Endodermal cell (in vitro differentiated cells): ENCODE measurements at regions not wholly inside any gene's neighbourhood (a gene's known extent, or its start where the extent isn't known, plus 50 kb on each side); places are given as distances from the start of the nearest gene placed in this dataset.

Source experiments
- DNase-seq: peaks from one replicate; pipeline ENCODE4 v3.0.0-alpha.2; 2017
- H3K27ac ChIP-seq: 2 replicates; pipeline ENCODE4 v1.5.1; 2013; ENCODE audit warnings: mild to moderate bottlenecking, low read depth, low read length, moderate library complexity
- H3K27me3 ChIP-seq: 2 replicates; pipeline ENCODE4 v1.6.1; 2013; ENCODE audit warnings: mild to moderate bottlenecking, low read length, moderate library complexity; ENCODE audit not compliant: insufficient read depth, control insufficient read depth, poor library complexity, severe bottlenecking
- H3K36me3 ChIP-seq: 2 replicates; pipeline ENCODE4 v1.7.0; 2013; ENCODE audit warnings: mild to moderate bottlenecking, low read length, moderate library complexity; ENCODE audit not compliant: control insufficient read depth, insufficient read depth
- H3K4me1 ChIP-seq: one replicate; pipeline ENCODE4 v1.7.0; 2013; ENCODE audit warnings: low read length; ENCODE audit not compliant: control insufficient read depth, insufficient read depth
- H3K4me3 ChIP-seq: 2 replicates; pipeline ENCODE4 v1.5.1; 2013; ENCODE audit warnings: mild to moderate bottlenecking, low read length, moderate library complexity
- H3K9ac ChIP-seq: 2 replicates; pipeline ENCODE4 v1.6.1; 2013; ENCODE audit warnings: mild to moderate bottlenecking, low read length, moderate library complexity; ENCODE audit not compliant: poor library complexity, severe bottlenecking; ENCODE audit errors: extremely low read depth
- H3K9me3 ChIP-seq: 2 replicates; pipeline ENCODE4 v1.6.1; 2013; ENCODE audit warnings: mild to moderate bottlenecking, low read length, moderate library complexity; ENCODE audit not compliant: control insufficient read depth
- H3K27ac Mint-ChIP-seq: 2 replicates; pipeline ENCODE4 v1.8.0; 2020; ENCODE audit warnings: mixed read lengths
- H3K27me3 Mint-ChIP-seq: 2 replicates; pipeline ENCODE4 v1.8.0; 2021; ENCODE audit warnings: mild to moderate bottlenecking, mixed read lengths; ENCODE audit not compliant: insufficient read depth
- H3K36me3 Mint-ChIP-seq: 2 replicates; pipeline ENCODE4 v1.8.0; 2020; ENCODE audit warnings: low read depth, mixed read lengths
- H3K4me1 Mint-ChIP-seq: 2 replicates; pipeline ENCODE4 v1.8.0; 2020; ENCODE audit warnings: mixed read lengths
- H3K4me3 Mint-ChIP-seq: 2 replicates; pipeline ENCODE4 v1.8.0; 2020; ENCODE audit warnings: mild to moderate bottlenecking, moderate library complexity, mixed read lengths
- H3K9me3 Mint-ChIP-seq: 2 replicates; pipeline ENCODE4 v1.8.0; 2020; ENCODE audit warnings: mild to moderate bottlenecking, mixed read lengths
- CTCF ChIP-seq: fragments of 200-600 bp; sonication (generic); conservative IDR thresholded peaks from 2 replicates; pipeline ENCODE4 v1.5.0; 2021; ENCODE audit warnings: antibody characterized with exemption, mild to moderate bottlenecking
- WGBS, 2 experiments: methylation state at CpG; one replicate each; pipeline versions ENCODE4 v1.1.5 to v1.1.7; 2013; ENCODE audit warnings: missing lambda C conversion rate in 2 of 2, mixed read lengths in 1 of 2; ENCODE audit not compliant: insufficient coverage in 1 of 2, insufficient read length in 1 of 2; 5-methylcytosine and 5-hydroxymethylcytosine counted together

GRCh38 chr4:165799384-165799815 lies 73.6 kb upstream of the TLL1 start:
- Mint-ChIP-seq H3K4me1 (no peaks in the 10 kb centered on the region), H3K27ac (no peak overlapping the region), H3K36me3 (no peaks in the 10 kb centered on the region), H3K9me3 (peaks cover 7% of the 10 kb centered on the region), H3K27me3 (no peaks in the 10 kb centered on the region), H3K4me3 (no peak overlapping the region)
- Histone ChIP-seq H3K9me3 (no peaks in the 10 kb centered on the region), H3K36me3 (no peaks in the 10 kb centered on the region), H3K9ac (no peak overlapping the region), H3K27me3 (no peaks in the 10 kb centered on the region), H3K27ac (no peak overlapping the region), H3K4me1 (no peaks in the 10 kb centered on the region), H3K4me3 (no peak overlapping the region)
- TF ChIP-seq CTCF: no peak
- WGBS, 2 experiments: 86 to 92% methylated on average over 11 to 28 of the region's 28 CpGs
- DNase-seq: no peak

- H3K27ac Mint-ChIP-seq: no peak overlapping the region
- WGBS, 2 experiments: 100% methylated on average over 2 of the region's 2 CpGs; no CpG with 5 or more reads in 1 of the 2 experiments
- no peaks in the 10 kb centered on the region for H3K4me1 Mint-ChIP-seq
- Histone ChIP-seq H3K27ac (no peak overlapping the region), H3K9ac (no peak overlapping the region), H3K9me3 (no peaks in the 10 kb centered on the region), H3K36me3 (no peaks in the 10 kb centered on the region), H3K27me3 (no peaks in the 10 kb centered on the region), H3K4me3 (no peak overlapping the region), H3K4me1 (no peaks in the 10 kb centered on the region)
- H3K4me3 Mint-ChIP-seq: no peak overlapping the region
- no peaks in the 10 kb centered on the region for H3K27me3 Mint-ChIP-seq
- no peak for DNase-seq
- H3K9me3 Mint-ChIP-seq: peaks cover 7% of the 10 kb centered on the region
- H3K36me3 Mint-ChIP-seq: no peaks in the 10 kb centered on the region
- no peak for TF ChIP-seq CTCF
Measured at GRCh38 chr4:165802452-165802851, 70.6 kb upstream of the TLL1 start.

- no peak overlapping the region for H3K9ac ChIP-seq
- DNase-seq: no peak
- H3K4me3 Mint-ChIP-seq: no peak overlapping the region
Measured at GRCh38 chr4:165803005-165803404, 70.0 kb upstream of the TLL1 start.

More at GRCh38 chr4:165803005-165803404, 70.0 kb upstream of the TLL1 start:
- no peak overlapping the region for H3K4me3 ChIP-seq
- Mint-ChIP-seq H3K27me3 (no peaks in the 10 kb centered on the region), H3K36me3 (no peaks in the 10 kb centered on the region), H3K9me3 (peaks cover 7% of the 10 kb centered on the region), H3K27ac (no peak overlapping the region), H3K4me1 (no peaks in the 10 kb centered on the region)
- no peaks in the 10 kb centered on the region for H3K27me3 ChIP-seq
- no peaks in the 10 kb centered on the region for H3K9me3 ChIP-seq
- TF ChIP-seq CTCF: no peak
- no peak overlapping the region for H3K27ac ChIP-seq
- H3K36me3 ChIP-seq: no peaks in the 10 kb centered on the region
- no peaks in the 10 kb centered on the region for H3K4me1 ChIP-seq
